Neuronal stem cell (in vitro differentiated cells): ENCODE measurements at regions not wholly inside any gene's neighbourhood (a gene's known extent, or its start where the extent isn't known, plus 50 kb on each side); places are given as distances from the start of the nearest gene placed in this dataset.

ENCODE experiments used
- DNase-seq: peaks from one replicate; pipeline ENCODE4 v3.0.0-alpha.2; 2013; ENCODE audit warnings: low spot score
- H2AFZ ChIP-seq: one replicate; pipeline ENCODE4 v1.6.1; 2013; ENCODE audit warnings: mild to moderate bottlenecking, low read length, inconsistent platforms
- H2AK5ac ChIP-seq: 2 replicates; pipeline ENCODE4 v1.6.1; 2013; ENCODE audit warnings: low read depth, mild to moderate bottlenecking, inconsistent platforms, low read length, moderate library complexity, mixed read lengths
- H2BK120ac ChIP-seq: 2 replicates; pipeline ENCODE4 v1.6.1; 2013; ENCODE audit warnings: low read depth, mild to moderate bottlenecking, inconsistent platforms, low read length, moderate library complexity, mixed read lengths
- H2BK12ac ChIP-seq: one replicate; pipeline ENCODE4 v1.6.1; 2013; ENCODE audit warnings: low read length, inconsistent platforms
- H2BK15ac ChIP-seq: 2 replicates; pipeline ENCODE4 v1.6.1; 2013; ENCODE audit warnings: mild to moderate bottlenecking, low read length, inconsistent platforms, mixed read lengths
- H2BK5ac ChIP-seq: one replicate; pipeline ENCODE4 v1.6.1; 2013; ENCODE audit warnings: inconsistent platforms, mild to moderate bottlenecking, low read length, moderate library complexity
- H3K14ac ChIP-seq: one replicate; pipeline ENCODE4 v1.6.1; 2013; ENCODE audit warnings: low read length, inconsistent platforms
- H3K18ac ChIP-seq: 2 replicates; pipeline ENCODE4 v1.6.1; 2013; ENCODE audit warnings: low read length, inconsistent platforms
- H3K23ac ChIP-seq: 2 replicates; pipeline ENCODE4 v1.6.1; 2013; ENCODE audit warnings: low read depth, mild to moderate bottlenecking, mixed read lengths, low read length, inconsistent platforms; ENCODE audit not compliant: poor library complexity
- H3K27ac ChIP-seq: replicated peaks from 3 replicates; pipeline ENCODE4 v1.5.1; 2013; ENCODE audit warnings: low read length, inconsistent platforms
- H3K27me3 ChIP-seq, 3 experiments: 2 replicates each; pipeline ENCODE4 v1.6.1; 2013; ENCODE audit warnings: low read length in 3 of 3, mild to moderate bottlenecking in 2 of 3, inconsistent platforms in 1 of 3, low read depth in 1 of 3, mixed read lengths in 1 of 3, moderate library complexity in 1 of 3; ENCODE audit not compliant: control insufficient read depth in 3 of 3, insufficient read depth in 3 of 3
- H3K36me3 ChIP-seq, 2 donors: replicated peaks in 1 of 2; 2 replicates each; pipeline ENCODE4 v1.6.1; 2013; ENCODE audit warnings: low read length in 2 of 2; ENCODE audit not compliant: control insufficient read depth in 2 of 2, insufficient read depth in 2 of 2
- H3K4ac ChIP-seq: 2 replicates; pipeline ENCODE4 v1.6.1; 2013; ENCODE audit warnings: inconsistent platforms, mild to moderate bottlenecking, low read length, moderate library complexity
- H3K4me1 ChIP-seq, 2 donors: 1 replicate in 1 of 2; 2 replicates in 1 of 2; pipeline ENCODE4 v1.6.1; 2013; ENCODE audit warnings: low read length in 2 of 2, low read depth in 1 of 2; ENCODE audit not compliant: control insufficient read depth in 2 of 2, insufficient read depth in 1 of 2
- H3K4me2 ChIP-seq: one replicate; pipeline ENCODE4 v1.6.1; 2013; ENCODE audit warnings: mild to moderate bottlenecking, low read length, inconsistent platforms; ENCODE audit not compliant: insufficient read depth, poor library complexity, severe bottlenecking
- H3K4me3 ChIP-seq, 2 donors: 2 replicates each; pipeline ENCODE4 v1.5.1; 2013; ENCODE audit warnings: low read length in 2 of 2, mild to moderate bottlenecking in 2 of 2, inconsistent platforms in 1 of 2, moderate library complexity in 1 of 2
- H3K79me1 ChIP-seq: one replicate; pipeline ENCODE4 v1.6.1; 2013; ENCODE audit warnings: low read depth, mild to moderate bottlenecking, inconsistent platforms, low read length, moderate library complexity
- H3K9ac ChIP-seq: one replicate; pipeline ENCODE4 v1.6.1; 2013; ENCODE audit warnings: mild to moderate bottlenecking, low read depth, low read length, inconsistent platforms; ENCODE audit not compliant: poor library complexity
- H3K9me3 ChIP-seq, 2 donors: replicated peaks in 1 of 2; 2 replicates each; pipeline versions ENCODE3 to v1.6.1; 2013; ENCODE audit warnings: low read length in 2 of 2, mild to moderate bottlenecking in 2 of 2, inconsistent platforms in 1 of 2, low read depth in 1 of 2, mixed read lengths in 1 of 2, moderate library complexity in 1 of 2; ENCODE audit not compliant: control insufficient read depth in 2 of 2, insufficient read depth in 1 of 2
- H4K8ac ChIP-seq: one replicate; pipeline ENCODE4 v1.6.1; 2013; ENCODE audit warnings: low read depth, mild to moderate bottlenecking, inconsistent platforms, low read length, moderate library complexity
- H4K91ac ChIP-seq: one replicate; pipeline ENCODE4 v1.6.1; 2013; ENCODE audit warnings: low read length, low read depth, mild to moderate bottlenecking, inconsistent platforms; ENCODE audit not compliant: poor library complexity
- WGBS, 2 donors: extraction: QIAGEN DNeasy Blood & Tissue Kit; methylation state at CpG; one replicate each; pipeline ENCODE4 v1.1.7; 2013; ENCODE audit warnings: missing lambda C conversion rate in 2 of 2, mixed read lengths in 1 of 2; ENCODE audit not compliant: insufficient read length in 2 of 2, insufficient replicate concordance in 1 of 2; ENCODE audit errors: extremely low coverage in 2 of 2; 5-methylcytosine and 5-hydroxymethylcytosine counted together

GRCh38 chr11:13141731-13142709 is 132.9 kb downstream of the RASSF10 start:
- H2AFZ ChIP-seq: no peak overlapping the region
- peaks cover 2 to 4% of the 10 kb centered on the region in 2 donors for H3K4me1 ChIP-seq
- no peak overlapping the region for H2AK5ac ChIP-seq
- no peak overlapping the region for H3K27ac ChIP-seq
- no peaks in the 10 kb centered on the region for H3K79me1 ChIP-seq
- H3K9ac ChIP-seq: no peak overlapping the region
- no peak overlapping the region for H3K4ac ChIP-seq
- DNase-seq: no peak
- no peak overlapping the region for H3K14ac ChIP-seq
- peak overlapping the region; percentile 17 for H3K18ac ChIP-seq
- WGBS, 2 donors: 100% methylated on average over 1 of the region's 27 CpGs; no CpG with 5 or more reads in 1 of the 2 donors
- no peaks in the 10 kb centered on the region for H3K27me3 ChIP-seq
- no peak overlapping the region for H2BK15ac ChIP-seq
- H3K23ac ChIP-seq: no peak overlapping the region
- no peak overlapping the region for H4K8ac ChIP-seq
- H2BK120ac ChIP-seq: no peak overlapping the region
- no peaks in the 10 kb centered on the region for H3K36me3 ChIP-seq
- H2BK12ac ChIP-seq: no peak overlapping the region
- H4K91ac ChIP-seq: no peak overlapping the region
- no peaks in the 10 kb centered on the region for H3K9me3 ChIP-seq
- H3K4me3 ChIP-seq: no peak overlapping the region
- H2BK5ac ChIP-seq: no peak overlapping the region
- H3K4me2 ChIP-seq: no peak overlapping the region

- H4K91ac ChIP-seq: no peak overlapping the region
- H2AFZ ChIP-seq: no peak overlapping the region
- no peak overlapping the region for H3K4me3 ChIP-seq
- H2BK120ac ChIP-seq: no peak overlapping the region
- no CpG with 5 or more reads among the region's 1 CpG for WGBS, 2 donors
- H3K27ac ChIP-seq: no peak overlapping the region
- H3K9me3 ChIP-seq: no peaks in the 10 kb centered on the region
- no peak overlapping the region for H3K23ac ChIP-seq
- no peaks in the 10 kb centered on the region for H3K27me3 ChIP-seq
- peaks cover 1 to 4% of the 10 kb centered on the region in 2 donors for H3K4me1 ChIP-seq
- no peak overlapping the region for H3K18ac ChIP-seq
- H4K8ac ChIP-seq: no peak overlapping the region
- H3K14ac ChIP-seq: no peak overlapping the region
- H3K9ac ChIP-seq: no peak overlapping the region
- no peaks in the 10 kb centered on the region for H3K79me1 ChIP-seq
- H2BK5ac ChIP-seq: no peak overlapping the region
- no peak overlapping the region for H3K4ac ChIP-seq
- H2BK15ac ChIP-seq: no peak overlapping the region
- H3K36me3 ChIP-seq: no peaks in the 10 kb centered on the region
- H2AK5ac ChIP-seq: no peak overlapping the region
- no peak for DNase-seq
- no peak overlapping the region for H2BK12ac ChIP-seq
- H3K4me2 ChIP-seq: no peak overlapping the region
Observed at GRCh38 chr11:13143486-13144297, 133.9 kb upstream of the BMAL1 start.

GRCh38 chr11:13145461-13145860 is 132.1 kb upstream of the BMAL1 start:
- no peak overlapping the region for H4K8ac ChIP-seq
- H3K4me3 ChIP-seq: no peak overlapping the region
- peaks cover under 1 to 1% of the 10 kb centered on the region in 2 donors for H3K4me1 ChIP-seq
- no peaks in the 10 kb centered on the region for H3K79me1 ChIP-seq
- no peak for DNase-seq
- H3K4ac ChIP-seq: no peak overlapping the region
- no peak overlapping the region for H3K4me2 ChIP-seq
- no peak overlapping the region for H2BK15ac ChIP-seq
- H3K9me3 ChIP-seq: no peaks in the 10 kb centered on the region
- no peak overlapping the region for H2BK5ac ChIP-seq
- no peak overlapping the region for H2AK5ac ChIP-seq
- no peaks in the 10 kb centered on the region for H3K27me3 ChIP-seq
- no peak overlapping the region for H4K91ac ChIP-seq
- no peak overlapping the region for H3K27ac ChIP-seq
- H3K14ac ChIP-seq: no peak overlapping the region
- H2BK120ac ChIP-seq: no peak overlapping the region
- no CpG with 5 or more reads among the region's 2 CpGs for WGBS, 2 donors
- H3K18ac ChIP-seq: no peak overlapping the region
- no peak overlapping the region for H2BK12ac ChIP-seq
- H3K36me3 ChIP-seq: no peaks in the 10 kb centered on the region
- no peak overlapping the region for H3K23ac ChIP-seq
- no peak overlapping the region for H3K9ac ChIP-seq
- H2AFZ ChIP-seq: no peak overlapping the region

- Histone ChIP-seq H3K18ac (no peak overlapping the region), H2AK5ac (no peak overlapping the region), H3K27ac (no peak overlapping the region), H3K4me3 (no peak overlapping the region), H3K79me1 (no peaks in the 10 kb centered on the region), H2AFZ (no peak overlapping the region), H3K23ac (no peak overlapping the region), H3K9me3 (no peaks in the 10 kb centered on the region), H3K4me1 (peaks cover 0 to 1% of the 10 kb centered on the region in 2 donors), H2BK120ac (no peak overlapping the region), H3K36me3 (no peaks in the 10 kb centered on the region), H2BK12ac (no peak overlapping the region), H2BK15ac (no peak overlapping the region), H4K91ac (no peak overlapping the region), H3K4ac (no peak overlapping the region), H2BK5ac (no peak overlapping the region), H4K8ac (no peak overlapping the region), H3K14ac (no peak overlapping the region), H3K4me2 (no peak overlapping the region), H3K9ac (no peak overlapping the region), H3K27me3 (no peaks in the 10 kb centered on the region)
- WGBS, 2 donors: no CpG with 5 or more reads among the region's 2 CpGs
- no peak for DNase-seq
Observed at GRCh38 chr11:13149991-13150390, 127.6 kb upstream of the BMAL1 start.
